OCI-LY7 (cell line): ENCODE measurements at regions not wholly inside any gene's neighbourhood (a gene's known extent, or its start where the extent isn't known, plus 50 kb on each side); places are given as distances from the start of the nearest gene placed in this dataset.

Experiments used
- CTCF ChIP-seq: fragments of 200-600 bp; sonication (generic); conservative IDR thresholded peaks from 2 replicates; pipeline ENCODE4 v1.5.1; 2014; ENCODE audit warnings: mild to moderate bottlenecking, antibody characterized with exemption, low read length, moderate library complexity, mixed read lengths
- EZH2phosphoT487 ChIP-seq: fragments of 200-600 bp; sonication (generic); IDR thresholded peaks from 2 replicates; pipeline ENCODE4 v1.6.1; 2018; ENCODE audit warnings: low read depth, borderline replicate concordance, mild to moderate bottlenecking, mixed run types, antibody characterized with exemption, low read length, moderate library complexity, mixed read lengths

- TF ChIP-seq CTCF, result no peak
- no peak for TF ChIP-seq EZH2phosphoT487
Measured at GRCh38 chr3:72093992-72094334, 309.0 kb upstream of the PROK2 start.
